Kasumi-1 (cell line): ENCODE measurements at regions not wholly inside any gene's neighbourhood (a gene's known extent, or its start where the extent isn't known, plus 50 kb on each side); places are given as distances from the start of the nearest gene placed in this dataset.
A peak's percentile ranks its signal among the peaks of the same experiment; 100 is the strongest.
"Not testable (repeated sequence)": the region's sequence is repeated elsewhere in the genome, so short reads cannot be mapped to it uniquely, and the experiment has no call there.

Experiments used
- DNase-seq, 2 experiments: peaks; one replicate each; lab custom pipeline; 2025; lab: John Stamatoyannopoulos, UW

DNA sequence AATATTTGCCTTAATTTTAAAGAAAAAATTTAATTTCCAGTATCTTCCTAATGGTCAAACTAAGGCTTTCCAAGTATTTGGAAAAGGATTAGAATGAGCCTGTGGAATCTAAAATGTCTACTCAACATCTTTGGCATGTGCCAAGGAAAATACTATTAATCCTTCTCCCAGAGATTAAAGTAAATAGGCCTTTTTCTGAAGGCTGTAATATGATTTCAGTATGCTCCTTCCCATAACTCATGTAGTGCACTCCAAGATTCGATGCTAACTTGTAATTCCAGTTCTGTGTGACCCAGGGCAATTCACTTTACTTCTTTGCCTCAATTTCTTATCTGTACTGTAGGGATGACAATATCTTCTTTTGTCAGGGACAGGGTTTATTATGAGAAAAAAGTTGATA is 196.9 kb downstream of the ZIC5 start:
- DNase-seq: no peak

DNA sequence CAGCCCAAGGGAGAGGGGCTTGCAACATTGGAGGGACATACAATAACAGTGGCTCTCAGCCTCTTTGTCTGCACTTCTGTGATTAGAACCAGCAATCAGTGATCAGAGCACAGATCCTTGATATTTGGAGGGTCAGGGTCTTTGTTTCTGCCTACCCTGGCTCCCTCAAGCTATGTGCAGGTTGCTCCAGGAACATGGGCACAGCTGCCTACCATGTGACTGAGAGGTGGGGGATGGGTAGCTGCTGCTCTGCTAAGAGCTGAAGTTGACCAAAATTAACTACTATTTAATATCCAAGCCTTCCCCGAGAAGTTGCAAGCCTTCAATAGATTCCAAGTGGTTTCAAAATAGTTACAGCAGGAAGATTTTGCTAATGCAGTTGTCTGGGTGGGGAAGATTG is 202.6 kb downstream of the ZIC5 start:
- no peak for DNase-seq

- DNase-seq: no peak
Observed at GRCh38 chr13:99766641-99767045, 204.9 kb downstream of the ZIC5 start.

DNA sequence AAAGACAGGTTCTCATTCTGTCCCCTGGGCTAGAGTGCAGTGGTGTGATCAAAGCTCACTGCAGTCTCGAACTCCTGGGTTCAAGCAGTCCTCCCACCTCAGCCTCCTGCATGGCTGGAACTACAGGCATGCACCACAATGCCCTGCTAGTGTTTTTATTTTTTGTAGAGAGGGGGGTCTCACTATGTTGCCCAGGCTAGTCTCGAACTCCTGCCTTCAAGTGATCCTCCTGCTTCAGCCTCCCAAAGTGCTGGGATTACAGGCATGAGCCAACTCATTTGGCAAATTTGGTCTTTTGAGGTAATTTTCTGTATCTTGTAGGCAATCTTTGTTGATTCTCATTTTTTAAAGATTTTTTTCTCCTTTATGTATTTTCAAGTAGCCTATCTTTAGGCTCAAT is 205.7 kb downstream of the ZIC5 start:
- DNase-seq: no peak

- no peak for DNase-seq
Observed at GRCh38 chr13:99760456-99760855, 211.1 kb downstream of the ZIC5 start.

DNA sequence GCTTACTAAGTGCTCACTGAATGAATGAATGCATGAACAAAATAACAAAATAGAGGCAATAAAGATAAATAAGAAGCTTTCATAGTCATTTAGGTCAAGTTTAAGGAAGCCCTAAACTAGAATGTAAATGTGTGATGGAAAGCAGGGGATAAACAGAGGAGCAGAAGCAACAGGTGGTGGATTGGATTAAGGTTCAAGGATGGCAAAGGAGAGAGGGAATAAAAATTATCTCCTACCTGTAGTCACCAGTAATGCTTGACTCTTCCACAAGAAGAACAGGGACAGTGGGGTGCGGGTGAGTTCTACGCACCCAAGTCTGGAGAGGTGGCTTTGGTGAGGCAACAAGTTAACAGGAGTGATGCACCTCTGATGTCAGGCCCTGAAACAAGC is 212.4 kb downstream of the ZIC5 start:
- DNase-seq: no peak

DNA sequence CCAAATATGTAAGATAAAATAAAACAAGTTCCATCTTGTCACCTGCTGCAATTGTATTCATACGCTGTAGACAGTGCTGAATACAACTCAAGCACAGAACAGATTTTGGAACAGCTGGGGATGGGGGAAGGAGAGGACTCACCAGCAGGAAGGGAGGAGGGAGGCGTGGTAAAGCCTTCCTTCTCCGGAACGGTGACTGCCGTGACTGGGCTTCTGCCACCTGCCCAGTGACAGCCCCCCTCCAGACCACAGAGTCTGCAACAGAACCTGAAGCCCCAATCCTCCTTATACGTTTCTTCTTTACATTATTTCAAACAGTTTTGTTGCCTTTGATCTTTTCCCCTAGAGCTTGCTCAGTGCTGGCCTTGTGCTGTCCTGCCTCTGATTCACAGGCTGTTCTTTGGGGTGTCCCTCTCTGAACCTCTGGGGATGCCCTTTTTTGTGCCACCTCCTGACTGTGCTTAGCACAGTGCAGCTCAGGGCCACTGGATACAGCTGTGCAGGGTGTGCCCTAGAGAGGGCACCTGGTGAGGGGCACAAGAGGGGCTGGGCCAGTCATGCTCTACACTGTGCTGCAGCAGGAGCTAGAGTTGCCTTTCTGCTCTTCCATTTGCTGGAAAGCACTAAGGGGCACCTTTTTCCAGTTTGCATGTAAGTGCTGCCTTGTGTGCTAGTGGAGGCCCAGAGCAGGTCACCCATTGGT is 213.0 kb downstream of the ZIC5 start:
- peak in 1 of 2 experiments; percentile 6 for DNase-seq

DNA sequence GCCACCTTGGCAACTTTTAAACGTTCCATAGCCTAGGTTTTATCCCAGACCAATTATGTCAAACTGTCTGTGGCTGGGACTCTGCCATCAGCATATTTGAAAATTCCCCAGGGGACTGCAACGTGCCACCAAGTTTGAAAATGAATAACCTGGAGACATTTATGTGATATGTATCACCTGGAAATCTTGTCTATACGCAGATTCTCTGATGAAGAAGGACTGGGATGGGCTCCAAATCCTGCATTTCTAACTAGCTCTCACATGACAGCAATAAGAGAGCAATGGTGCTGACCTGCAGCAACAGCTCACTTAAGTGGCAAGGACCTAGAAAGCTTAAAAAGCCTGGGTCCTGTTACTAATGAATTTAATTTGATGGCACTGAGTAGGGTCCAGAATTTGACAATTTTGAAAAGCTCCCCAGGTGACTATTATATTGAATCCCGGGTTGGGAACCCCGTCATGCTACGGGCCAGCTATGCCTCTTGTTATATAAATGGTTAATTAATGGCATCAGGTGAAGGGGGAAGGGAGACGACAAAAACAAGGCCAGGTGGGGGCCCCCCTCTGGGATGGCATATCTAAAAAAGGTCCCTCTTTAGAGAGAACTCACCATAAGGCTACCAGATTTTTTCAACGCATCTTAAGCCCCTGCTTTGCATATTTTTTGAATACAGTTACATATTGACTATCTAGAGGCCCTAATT is 213.7 kb downstream of the ZIC5 start:
- no peak for DNase-seq

GRCh38 chr13:99756281-99756680 is 215.3 kb downstream of the ZIC5 start:
- no peak for DNase-seq

DNA sequence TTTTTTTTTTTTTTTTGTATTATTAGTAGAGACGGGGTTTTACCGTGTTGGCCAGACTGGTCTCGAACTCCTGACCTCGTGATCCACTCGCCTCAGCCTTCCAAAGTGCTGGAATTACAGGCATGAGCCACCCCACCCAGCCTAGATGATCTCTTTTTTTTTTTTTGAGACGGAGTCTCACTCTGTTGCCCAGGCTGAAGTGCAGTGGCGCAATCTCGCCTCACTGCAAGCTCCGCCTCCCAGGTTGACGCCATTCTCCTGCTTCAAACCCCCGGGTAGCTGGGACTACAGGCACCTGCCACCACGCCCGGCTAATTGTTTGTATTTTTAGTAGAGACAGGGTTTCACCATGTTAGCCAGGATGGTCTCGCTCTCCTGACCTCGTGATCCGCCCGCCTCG is 216.8 kb downstream of the ZIC5 start:
- DNase-seq: not testable (repeated sequence)

DNA sequence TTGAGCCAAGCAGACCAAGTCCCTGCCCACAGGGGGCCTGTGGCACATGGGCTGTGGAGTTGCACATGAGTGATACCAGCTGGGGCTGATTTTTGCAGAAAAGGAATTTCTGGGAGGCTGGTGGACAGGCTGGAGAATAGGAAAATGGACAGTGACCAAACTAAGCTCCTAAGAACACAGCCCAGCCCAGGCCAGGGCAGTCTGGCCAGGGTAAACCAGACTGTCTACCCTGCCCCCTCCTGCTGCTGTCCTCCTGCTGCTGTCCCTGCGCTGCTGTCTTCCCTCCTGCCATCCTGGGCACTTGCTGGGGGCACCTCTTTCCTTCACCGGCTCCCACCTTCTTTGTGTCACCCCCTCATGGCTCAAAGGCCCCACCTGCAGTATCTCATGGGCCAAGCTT is 219.2 kb downstream of the ZIC5 start:
- no peak for DNase-seq

- DNase-seq: no peak
Observed at GRCh38 chr13:99751517-99752199, 219.9 kb downstream of the ZIC5 start.

DNA sequence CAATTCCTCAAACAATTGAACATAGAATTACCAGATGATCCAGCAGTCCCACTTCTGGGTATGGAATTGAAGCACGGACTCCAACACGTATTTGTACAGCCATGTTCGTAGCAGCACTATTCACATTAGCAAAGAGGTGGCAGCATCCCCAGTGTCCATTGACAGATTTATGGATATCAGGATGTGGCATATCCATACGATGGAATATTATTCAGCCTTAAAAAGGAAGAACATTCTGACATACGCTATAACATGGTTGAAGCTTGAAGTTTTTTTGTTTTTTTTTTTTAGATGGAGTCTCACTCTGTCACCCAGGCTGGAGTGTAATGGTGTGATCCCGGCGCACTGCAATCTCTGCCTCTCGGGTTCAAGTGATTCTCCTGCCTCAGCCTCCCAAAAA is 220.6 kb downstream of the ZIC5 start:
- DNase-seq: no peak

DNA sequence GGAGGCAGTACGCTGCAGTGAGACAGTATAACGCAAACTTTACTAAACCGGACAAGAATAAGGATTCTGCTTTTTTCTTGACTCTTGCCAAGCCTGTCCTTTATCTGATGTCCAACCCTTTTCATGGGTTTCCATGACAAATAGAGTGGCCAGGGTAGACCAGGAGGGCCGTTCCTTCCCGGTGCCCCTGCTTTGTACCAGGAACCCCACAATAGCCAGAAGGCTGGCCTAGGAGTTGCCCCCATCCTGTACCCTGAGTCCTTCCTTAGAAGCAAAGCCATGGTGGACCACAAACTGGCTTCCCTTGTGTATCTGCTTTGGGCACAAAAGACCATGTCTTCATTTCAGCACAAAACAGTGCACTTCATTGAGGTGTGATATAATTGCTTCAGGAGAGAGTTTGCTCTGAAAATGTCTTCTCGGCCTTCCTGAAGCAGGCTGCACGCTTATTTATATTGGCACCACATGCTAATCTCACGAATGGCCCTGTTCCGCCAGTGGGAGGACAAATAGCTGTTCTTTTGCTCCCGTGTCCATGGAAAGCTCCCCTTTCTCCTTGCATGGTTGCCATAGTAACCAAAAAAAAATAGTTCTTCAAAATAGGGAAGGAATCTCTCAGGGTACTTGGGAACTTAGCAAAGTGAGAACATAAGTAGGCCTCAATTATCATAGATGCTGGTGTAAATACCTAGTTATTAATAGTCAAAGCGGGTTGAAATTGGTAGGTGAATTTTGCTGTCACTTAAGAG is 222.1 kb downstream of the ZIC5 start:
- DNase-seq: no peak

DNA sequence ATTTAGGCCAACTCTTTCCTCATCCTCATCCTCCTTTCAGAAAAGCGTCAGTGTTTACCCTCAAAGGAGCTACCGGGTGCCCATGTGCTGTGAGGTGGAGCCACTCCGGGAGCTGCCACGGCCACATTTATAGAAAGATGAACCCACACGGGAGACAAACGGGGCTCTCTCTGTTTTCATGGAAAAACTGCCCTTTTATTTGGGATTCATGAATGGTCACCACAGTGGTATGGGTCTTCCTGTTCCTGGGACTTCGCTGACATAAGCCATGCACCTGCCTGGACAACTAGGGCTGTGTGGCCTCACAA is 224.2 kb downstream of the ZIC5 start:
- DNase-seq: no peak

GRCh38 chr13:99746637-99747402 is 224.7 kb downstream of the ZIC5 start:
- DNase-seq: no peak

GRCh38 chr13:99743094-99743493 is 228.5 kb downstream of the ZIC5 start:
- DNase-seq: no peak

- no peak for DNase-seq
Observed at GRCh38 chr13:99741960-99742359, 229.6 kb downstream of the ZIC5 start.

GRCh38 chr13:99740251-99740979 is 231.2 kb downstream of the ZIC5 start:
- DNase-seq: peak; percentile 26 to 29

- DNase-seq: peak; percentile 77 to 85
Observed at GRCh38 chr13:99738626-99739025, 232.9 kb downstream of the ZIC5 start.
